ES-I3 (cell line): ENCODE measurements at regions not wholly inside any gene's neighbourhood (a gene's known extent, or its start where the extent isn't known, plus 50 kb on each side); places are given as distances from the start of the nearest gene placed in this dataset.
A peak's percentile ranks its signal among the peaks of the same experiment; 100 is the strongest.
"Not testable (repeated sequence)": the region's sequence is repeated elsewhere in the genome, so short reads cannot be mapped to it uniquely, and the experiment has no call there.

Experiments
- H3K36me3 ChIP-seq: 2 replicates; pipeline ENCODE4 v1.6.1; 2013; ENCODE audit warnings: mild to moderate bottlenecking, low read length, control low read depth, moderate library complexity; ENCODE audit not compliant: insufficient read depth
- H3K4me1 ChIP-seq: 2 replicates; pipeline ENCODE4 v1.6.1; 2013; ENCODE audit warnings: mild to moderate bottlenecking, control low read depth, low read length; ENCODE audit not compliant: insufficient read depth
- H3K9ac ChIP-seq: 2 replicates; pipeline ENCODE4 v1.6.1; 2013; ENCODE audit warnings: low read depth, mild to moderate bottlenecking, low read length, moderate library complexity
- H3K9me3 ChIP-seq: 2 replicates; pipeline ENCODE4 v1.6.1; 2013; ENCODE audit warnings: mild to moderate bottlenecking, low read length, moderate library complexity; ENCODE audit not compliant: control insufficient read depth, insufficient read depth

DNA sequence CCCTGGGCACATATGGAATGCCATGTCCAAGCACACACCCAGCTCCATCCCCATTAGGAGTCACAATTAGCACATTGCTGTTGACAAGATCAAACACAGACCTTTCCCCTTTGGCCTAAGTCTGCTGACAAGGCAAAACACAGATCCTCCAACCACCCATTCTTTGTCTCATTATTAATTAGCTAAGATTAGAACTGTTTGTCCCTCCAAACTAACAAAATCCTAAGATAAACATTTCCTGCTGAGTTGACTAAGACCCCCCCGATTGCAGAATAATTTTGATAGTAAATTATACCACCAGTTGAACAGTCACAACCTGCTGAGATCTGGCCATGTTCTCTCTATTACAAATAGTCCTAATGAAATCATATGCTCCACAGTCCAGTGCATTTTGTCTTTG is 186.7 kb downstream of the SPATA31A1 start:
- not testable (repeated sequence) for H3K9me3 ChIP-seq, H3K4me1 ChIP-seq, H3K36me3 ChIP-seq, H3K9ac ChIP-seq

GRCh38 chr9:39545079-39545478 is 189.6 kb downstream of the SPATA31A1 start:
- not testable (repeated sequence) for H3K9ac ChIP-seq, H3K4me1 ChIP-seq, H3K9me3 ChIP-seq, H3K36me3 ChIP-seq

- not testable (repeated sequence) for H3K9me3 ChIP-seq, H3K36me3 ChIP-seq, H3K4me1 ChIP-seq
- H3K9ac ChIP-seq: peak overlapping the region; percentile 24; the same call in 1 of the 2 replicates
These were observed 195.1 kb downstream of the SPATA31A1 start for GRCh38 chr9:39550573-39550972.

DNA sequence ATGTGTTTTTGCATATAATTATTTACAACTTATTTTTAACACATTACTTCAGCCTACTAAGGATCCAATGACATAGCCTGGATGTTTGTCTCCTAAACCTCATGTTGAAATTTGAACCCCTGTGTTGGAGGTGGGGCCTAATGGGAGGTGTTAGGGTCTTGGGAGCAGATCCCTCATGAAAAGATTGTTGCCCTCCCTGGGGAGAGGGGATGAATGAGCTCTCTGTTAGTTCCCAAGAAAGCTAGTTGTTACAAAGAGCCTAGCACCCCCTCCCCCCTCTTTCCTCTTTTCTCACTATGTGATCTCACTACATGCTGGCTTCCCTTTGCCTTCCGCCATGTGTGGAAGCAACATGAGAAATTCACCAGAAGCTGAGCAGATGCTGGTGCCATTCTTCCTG is 196.1 kb downstream of the SPATA31A1 start:
- not testable (repeated sequence) for H3K4me1 ChIP-seq, H3K9ac ChIP-seq, H3K9me3 ChIP-seq, H3K36me3 ChIP-seq

DNA sequence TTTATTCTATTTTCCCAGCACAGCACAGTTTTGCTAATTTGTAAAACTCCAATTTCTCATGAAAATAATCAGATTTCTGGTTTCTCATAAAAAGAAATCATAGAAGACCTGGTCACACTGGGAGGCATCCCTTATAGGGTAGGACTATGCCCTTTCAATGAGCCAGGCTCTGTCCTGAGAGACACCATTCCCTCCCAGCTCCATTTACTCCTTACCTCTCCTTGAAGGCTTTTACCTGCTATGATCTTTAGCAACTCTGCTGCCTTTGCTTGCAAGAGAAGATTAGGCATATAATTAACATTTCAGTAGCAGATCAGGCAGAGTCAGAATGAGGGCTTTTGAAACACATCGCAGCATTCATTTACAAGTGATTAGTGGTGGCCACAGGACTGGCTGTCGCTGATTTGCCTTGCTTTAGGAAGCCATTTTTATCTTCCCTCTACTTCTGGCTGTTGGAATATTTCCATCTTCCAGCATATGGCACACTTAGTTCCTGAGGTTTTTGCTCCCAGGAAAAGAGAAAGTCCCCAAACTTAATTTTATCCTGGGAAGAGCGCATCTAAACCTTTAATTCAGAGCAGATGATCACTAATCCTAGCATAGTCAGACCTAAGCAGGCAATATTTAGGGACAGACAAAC is 196.9 kb downstream of the SPATA31A1 start:
- H3K36me3 ChIP-seq, H3K4me1 ChIP-seq, H3K9me3 ChIP-seq: not testable (repeated sequence)
- H3K9ac ChIP-seq: peak overlapping the region; percentile 53

DNA sequence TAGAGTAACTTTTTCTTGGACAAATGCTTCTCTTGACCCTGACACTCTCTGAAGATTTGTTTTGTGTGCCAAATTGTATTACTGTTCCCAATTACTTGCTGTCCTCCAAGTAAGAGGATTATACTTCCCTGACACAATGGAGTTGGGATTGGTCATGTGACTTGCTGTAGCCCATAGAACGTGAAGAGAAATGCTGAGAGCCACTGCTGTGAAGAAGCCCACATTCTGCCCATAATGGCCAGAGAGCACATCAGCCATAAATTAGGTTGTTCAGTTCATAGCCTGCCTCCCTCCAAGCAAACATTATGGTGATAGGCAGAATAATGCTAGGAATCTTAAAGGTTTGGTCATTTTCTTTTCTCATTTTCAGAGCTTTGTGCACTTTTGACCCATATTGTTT is 198.9 kb downstream of the SPATA31A1 start:
- not testable (repeated sequence) for H3K9me3 ChIP-seq, H3K36me3 ChIP-seq, H3K9ac ChIP-seq, H3K4me1 ChIP-seq

- H3K9me3 ChIP-seq, H3K9ac ChIP-seq, H3K36me3 ChIP-seq, H3K4me1 ChIP-seq: not testable (repeated sequence)
These were observed 203.9 kb downstream of the SPATA31A1 start for GRCh38 chr9:39559384-39559783.

DNA sequence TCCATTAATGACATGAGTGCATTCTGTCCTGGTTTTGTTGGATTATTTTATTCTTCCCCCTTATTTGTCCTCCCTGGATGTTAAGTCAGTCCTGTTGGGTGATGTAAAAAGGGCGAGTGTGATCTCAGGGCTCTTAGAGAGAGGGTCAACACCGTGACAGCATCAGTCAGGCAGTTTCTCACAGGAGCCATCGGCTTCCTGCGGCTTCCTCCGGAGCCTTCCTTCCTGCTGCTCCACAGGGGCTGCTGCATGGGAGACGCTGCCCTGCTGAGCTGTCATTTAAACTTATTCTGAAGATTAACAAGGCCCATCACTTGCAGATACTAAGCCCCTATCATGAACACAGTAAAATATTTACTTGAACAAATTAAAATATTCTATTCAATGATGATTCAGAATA is 211.3 kb downstream of the SPATA31A1 start:
- H3K9ac ChIP-seq, H3K4me1 ChIP-seq, H3K9me3 ChIP-seq, H3K36me3 ChIP-seq: not testable (repeated sequence)

- not testable (repeated sequence) for H3K9me3 ChIP-seq, H3K9ac ChIP-seq, H3K4me1 ChIP-seq, H3K36me3 ChIP-seq
These were observed 211.9 kb downstream of the SPATA31A1 start for GRCh38 chr9:39567396-39567795.

DNA sequence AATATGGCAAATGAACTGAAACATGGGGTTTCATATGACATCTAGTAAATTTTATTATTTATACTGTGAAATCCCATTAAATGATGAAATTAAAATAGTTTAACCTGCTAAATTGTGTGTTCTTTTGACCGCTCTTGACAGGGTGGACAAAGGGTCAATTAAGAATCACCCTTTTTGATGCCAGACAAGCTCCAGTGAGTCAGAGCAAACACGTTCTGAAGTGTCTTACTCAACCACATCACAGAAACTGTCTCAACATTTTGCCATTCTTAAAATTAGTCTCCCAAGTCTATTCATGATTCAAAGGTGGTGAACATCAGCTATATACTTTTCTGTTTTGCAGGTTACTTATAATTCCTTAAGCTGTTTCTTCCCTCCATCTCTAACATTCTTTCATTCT is 213.4 kb downstream of the SPATA31A1 start:
- H3K9ac ChIP-seq, H3K9me3 ChIP-seq, H3K36me3 ChIP-seq, H3K4me1 ChIP-seq: not testable (repeated sequence)

- H3K9ac ChIP-seq, H3K9me3 ChIP-seq, H3K4me1 ChIP-seq, H3K36me3 ChIP-seq: not testable (repeated sequence)
These were observed 217.9 kb downstream of the SPATA31A1 start for GRCh38 chr9:39573024-39574022.

GRCh38 chr9:39579000-39579399 is 223.5 kb downstream of the SPATA31A1 start:
- H3K4me1 ChIP-seq, H3K9me3 ChIP-seq, H3K36me3 ChIP-seq, H3K9ac ChIP-seq: not testable (repeated sequence)

DNA sequence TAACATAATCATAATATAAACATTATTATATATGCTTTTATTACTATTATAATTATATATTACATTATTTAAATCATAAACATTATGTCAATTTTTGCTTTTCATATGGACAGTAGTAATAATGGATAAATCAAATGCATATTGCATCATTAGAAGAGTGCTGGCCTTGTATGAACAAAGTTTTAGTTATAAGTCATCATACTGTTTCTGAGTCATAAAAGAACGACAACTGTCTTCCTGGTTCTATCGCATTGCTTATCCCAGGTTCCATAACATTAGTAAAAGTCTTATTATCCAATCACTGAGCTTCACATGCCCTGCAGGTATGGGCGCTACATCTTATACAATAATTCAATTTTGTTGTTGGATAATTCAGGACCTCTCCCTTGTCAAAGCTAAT is 225.8 kb downstream of the SPATA31A1 start:
- H3K4me1 ChIP-seq: not testable (repeated sequence)

DNA sequence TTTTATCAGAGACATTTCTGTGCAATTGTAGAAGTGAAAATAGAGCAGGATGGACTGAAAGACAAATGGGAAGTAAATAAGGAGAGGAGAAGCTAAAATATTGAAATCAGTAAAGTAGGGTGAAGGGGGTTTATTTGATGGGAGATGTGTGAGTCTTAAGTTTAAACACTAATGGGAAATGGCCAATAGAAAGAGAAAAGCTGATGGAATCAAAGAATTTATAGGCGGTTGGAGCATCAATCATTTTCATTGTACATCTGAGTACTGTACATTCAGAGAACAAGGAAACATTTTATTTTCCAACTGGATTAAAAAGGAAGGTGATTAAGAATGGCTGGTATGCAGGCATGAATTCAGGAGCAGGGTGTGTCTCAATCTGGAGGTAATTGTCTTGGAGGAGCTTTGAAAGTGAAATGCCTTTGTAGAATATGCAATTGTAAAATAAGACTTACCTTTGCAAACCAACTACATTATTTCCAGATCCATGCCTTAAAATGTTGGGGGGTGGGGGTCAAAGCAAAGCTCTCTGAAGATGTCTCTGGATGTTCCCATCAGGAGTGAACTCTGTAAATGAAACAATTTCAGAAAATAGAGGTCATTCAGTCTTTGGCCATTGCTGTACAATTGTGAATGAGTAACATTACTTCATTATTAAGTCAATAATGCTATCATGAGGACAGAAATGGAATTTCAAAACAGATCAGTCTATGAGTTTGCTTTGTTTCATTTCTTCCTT is 227.4 kb downstream of the SPATA31A1 start:
- H3K36me3 ChIP-seq, H3K4me1 ChIP-seq, H3K9ac ChIP-seq, H3K9me3 ChIP-seq: not testable (repeated sequence)

More for the DNA sequence above, 225.8 kb downstream of the SPATA31A1 start:
- H3K36me3 ChIP-seq, H3K9ac ChIP-seq, H3K9me3 ChIP-seq: not testable (repeated sequence)

GRCh38 chr9:39583413-39583747 is 227.9 kb downstream of the SPATA31A1 start:
- not testable (repeated sequence) for H3K4me1 ChIP-seq, H3K9me3 ChIP-seq, H3K9ac ChIP-seq, H3K36me3 ChIP-seq
